C1 segment of cervical spinal cord (tissue), 14 donors: ENCODE measurements at regions not wholly inside any gene's neighbourhood (a gene's known extent, or its start where the extent isn't known, plus 50 kb on each side); places are given as distances from the start of the nearest gene placed in this dataset.

ENCODE experiments used
- DNase-seq, 14 donors: peaks; one replicate each; lab custom pipeline; 2025; lab: John Stamatoyannopoulos, UW

GRCh38 chr1:118346936-118347335, 161.9 kb upstream of the SPAG17 start:
- no peak for DNase-seq

- DNase-seq, result no peak
Measured at GRCh38 chr1:118340928-118341910, 156.2 kb upstream of the SPAG17 start.

- no peak for DNase-seq
Measured at GRCh38 chr1:118339400-118340124, 154.5 kb upstream of the SPAG17 start.

DNA sequence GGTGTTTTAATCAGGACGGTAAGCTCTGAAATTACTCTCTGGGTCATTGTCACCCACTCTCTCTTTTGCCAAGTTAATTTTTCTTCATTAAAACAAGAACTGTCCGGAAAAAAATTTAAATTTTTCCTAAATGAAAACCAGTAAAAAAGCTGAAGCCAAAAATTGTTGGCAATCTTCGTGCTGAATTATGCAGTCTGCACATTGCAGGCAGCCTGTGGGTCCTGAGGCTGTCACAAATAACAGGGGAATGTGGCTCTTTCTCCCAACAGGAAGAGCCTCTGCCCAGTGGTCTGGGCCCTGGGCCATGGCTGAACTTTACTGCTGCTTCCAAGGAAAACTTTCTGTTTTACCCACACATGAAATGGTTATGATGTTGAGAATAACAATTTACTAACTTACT, 153.9 kb upstream of the SPAG17 start:
- DNase-seq, result no peak

GRCh38 chr1:118337346-118337745, 152.3 kb upstream of the SPAG17 start:
- DNase-seq, result no peak

GRCh38 chr1:118335331-118335732, 150.3 kb upstream of the SPAG17 start:
- no peak for DNase-seq

DNA sequence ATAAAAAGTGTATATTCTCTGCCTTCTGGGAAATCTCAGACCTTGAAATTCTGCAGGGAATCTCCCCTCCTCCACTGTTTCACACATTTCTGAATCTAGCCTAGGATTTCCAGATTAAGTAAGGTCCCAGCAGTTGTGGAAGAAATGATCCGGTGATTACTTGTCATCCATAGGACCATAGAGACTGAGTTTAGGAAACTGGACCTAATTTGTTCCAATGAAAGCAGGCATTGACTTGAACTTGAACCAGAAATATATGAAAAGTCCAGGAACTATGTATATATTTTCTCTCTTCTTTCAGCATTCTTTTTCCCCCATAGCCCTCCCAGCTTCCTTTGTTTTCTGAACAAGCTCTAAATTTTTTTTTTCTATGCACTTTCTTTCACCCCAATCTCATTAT, 149.5 kb upstream of the SPAG17 start:
- no peak for DNase-seq

- DNase-seq, result no peak
Measured at GRCh38 chr1:118333601-118334210, 148.7 kb upstream of the SPAG17 start.

- DNase-seq, result no peak
Measured at GRCh38 chr1:118326960-118327629, 142.1 kb upstream of the SPAG17 start.

GRCh38 chr1:118325550-118326225, 140.7 kb upstream of the SPAG17 start:
- no peak for DNase-seq

- DNase-seq, result no peak
Measured at GRCh38 chr1:118323246-118323645, 138.2 kb upstream of the SPAG17 start.

GRCh38 chr1:118322331-118322730, 137.3 kb upstream of the SPAG17 start:
- no peak for DNase-seq

DNA sequence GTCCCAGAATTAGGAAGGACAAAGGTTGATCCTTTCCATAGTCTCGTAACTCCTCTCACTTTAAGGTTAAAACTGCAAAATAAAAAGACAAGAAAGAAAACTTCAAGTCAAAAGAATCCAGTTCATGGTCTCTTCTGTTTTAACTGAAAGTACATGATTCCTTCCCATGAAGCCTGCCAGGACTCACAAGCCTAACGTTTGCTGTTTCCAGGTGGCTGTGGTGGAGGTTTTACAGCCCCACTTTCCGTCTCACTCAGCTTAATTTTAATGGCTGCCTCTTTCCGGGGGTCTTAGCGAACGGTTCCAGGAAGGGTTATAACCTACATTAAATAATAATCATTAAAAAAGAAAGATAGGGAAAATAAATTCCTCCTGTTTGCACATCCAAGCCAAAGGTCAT, 136.8 kb upstream of the SPAG17 start:
- DNase-seq, result no peak

DNA sequence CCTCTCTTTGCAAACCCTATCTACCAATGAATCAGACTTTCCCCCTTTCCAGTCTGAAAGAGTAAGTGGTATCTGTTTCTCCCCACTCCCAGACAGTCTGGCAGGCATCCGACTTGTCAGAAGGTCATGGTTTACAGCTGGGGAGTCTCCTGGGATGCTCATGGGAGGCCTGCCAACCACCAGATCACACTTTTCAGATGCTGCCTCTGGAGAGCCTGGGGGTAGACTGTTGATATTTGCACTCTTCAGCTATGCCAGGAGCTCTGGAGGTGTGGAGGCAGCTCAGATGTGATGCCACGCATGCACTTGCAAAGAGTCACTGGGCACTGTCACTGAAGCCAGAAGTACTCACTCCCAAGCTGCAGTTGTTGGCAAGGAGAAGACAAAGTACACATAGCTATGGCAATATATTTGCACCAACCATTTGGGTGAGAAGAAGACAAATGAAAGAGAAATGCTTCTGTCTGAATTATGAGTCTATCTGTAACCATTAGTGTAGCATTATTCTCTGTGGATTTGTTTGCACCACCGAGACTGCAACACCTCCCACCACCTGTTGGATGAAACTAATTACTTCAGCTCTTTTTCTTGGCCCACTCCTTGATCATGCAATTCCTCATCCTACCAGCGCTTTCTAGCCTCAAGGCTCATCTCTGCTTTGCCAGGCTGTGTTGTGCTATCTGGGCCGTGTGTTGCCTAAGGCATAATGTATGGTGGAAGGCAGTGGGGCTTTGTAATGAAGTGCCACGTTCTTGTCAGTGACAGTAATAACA, 133.0 kb upstream of the SPAG17 start:
- DNase-seq, result no peak

GRCh38 chr1:118306851-118307250, 121.8 kb upstream of the SPAG17 start:
- no peak for DNase-seq

DNA sequence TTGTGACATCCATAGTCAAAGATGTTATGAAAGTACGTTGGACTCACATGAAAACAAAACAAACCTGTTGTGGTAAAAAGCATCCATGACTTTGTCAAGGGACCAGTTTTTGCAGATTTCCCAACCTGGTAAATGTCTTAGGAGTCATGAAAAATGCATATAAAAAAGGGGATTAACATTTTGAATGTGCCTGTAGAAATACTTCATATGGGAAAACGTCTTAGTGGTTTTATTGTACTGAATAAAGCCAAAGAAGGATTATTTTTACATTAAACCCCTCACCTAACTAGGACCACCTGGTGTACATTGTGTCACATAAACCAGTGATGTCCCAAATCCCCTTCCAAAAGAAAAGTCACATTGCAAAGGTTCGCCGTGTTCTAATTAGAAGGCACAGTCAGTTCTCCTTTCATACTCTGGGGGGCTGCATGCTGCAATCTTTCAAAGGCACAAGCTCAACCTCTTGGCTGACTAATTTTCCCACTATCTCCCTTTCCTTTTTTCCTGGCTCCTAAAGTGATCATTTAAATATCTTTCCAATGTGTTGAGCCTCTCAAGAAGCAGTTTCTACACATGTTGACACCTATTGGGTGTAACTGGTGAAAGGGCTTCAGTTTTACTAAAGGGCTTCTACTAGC, 119.8 kb upstream of the SPAG17 start:
- no peak for DNase-seq

DNA sequence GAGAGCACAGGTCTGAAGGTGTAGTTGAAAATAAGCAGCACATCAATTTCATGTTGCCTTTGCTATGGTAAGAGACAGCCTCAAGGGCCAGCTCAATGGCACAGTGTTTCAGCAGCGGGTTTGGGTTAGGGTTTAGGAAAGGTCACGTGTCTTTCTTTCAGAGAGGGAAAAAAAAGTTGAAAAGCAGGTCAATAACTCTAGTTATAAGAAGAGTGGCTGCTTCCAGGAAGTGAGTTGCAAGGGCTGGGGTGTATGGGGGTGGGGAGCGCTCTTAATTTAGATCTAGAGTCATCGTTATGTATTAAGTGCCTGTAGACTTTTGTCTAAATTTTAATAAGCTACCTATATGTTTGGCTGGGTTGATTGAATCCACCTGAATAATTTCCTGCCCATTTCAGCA, 118.5 kb upstream of the SPAG17 start:
- no peak for DNase-seq

DNA sequence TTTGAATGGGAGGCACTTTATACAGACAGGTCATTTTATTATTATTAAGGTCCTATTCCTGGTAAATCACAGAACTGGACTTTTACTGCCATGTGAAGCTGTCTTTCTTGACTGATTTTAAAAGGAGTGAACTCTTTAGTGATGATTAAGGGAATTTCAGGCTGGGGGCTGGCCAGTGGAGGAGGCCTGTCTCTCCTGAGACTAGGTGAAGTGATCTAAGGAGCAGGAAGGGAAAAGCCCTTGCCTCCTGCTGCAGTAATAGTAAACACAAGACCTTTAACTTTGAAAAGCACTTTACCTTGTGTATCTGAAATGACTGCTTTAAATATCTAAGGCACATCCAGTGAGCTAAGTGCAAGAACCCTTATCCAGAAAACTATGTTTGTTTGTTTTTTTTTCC, 118.0 kb upstream of the SPAG17 start:
- no peak for DNase-seq

DNA sequence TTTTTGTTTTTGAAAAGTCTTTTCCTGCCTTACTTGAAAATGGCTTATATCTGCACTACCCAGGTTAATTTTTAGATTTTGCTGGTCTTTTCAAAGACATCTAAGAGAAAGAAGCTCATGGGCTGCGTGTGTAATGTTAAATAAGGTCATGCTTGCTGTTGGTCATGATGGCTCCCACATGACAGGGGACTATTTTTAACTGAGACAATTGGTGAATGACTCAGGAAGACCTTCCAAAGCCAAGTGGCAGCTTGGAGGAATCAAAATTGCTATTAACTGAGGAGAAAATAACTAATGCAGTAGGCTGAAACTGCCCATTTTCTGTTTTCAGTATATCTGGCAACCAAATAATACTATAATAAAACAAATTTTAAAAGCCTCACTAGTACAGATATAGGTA, 117.1 kb upstream of the SPAG17 start:
- no peak for DNase-seq

DNA sequence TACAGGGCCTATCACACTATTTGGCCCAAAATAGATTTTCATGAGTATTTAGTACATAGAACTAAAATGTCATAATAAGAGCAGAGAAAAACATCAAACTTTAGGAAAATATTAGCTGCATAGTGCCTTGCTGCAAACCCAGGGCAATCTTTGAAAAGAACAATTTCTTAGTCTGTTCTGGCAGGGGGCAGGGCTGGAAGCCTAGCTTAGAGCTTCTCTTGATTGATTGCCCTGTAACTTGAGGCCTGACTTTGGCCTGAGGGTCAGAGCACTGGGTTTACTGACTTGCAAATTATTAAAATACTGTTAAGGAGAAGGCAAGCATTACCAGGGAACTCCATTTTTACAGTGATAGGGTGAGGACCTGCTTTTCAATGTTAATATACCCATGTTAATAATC, 115.8 kb upstream of the SPAG17 start:
- DNase-seq, result no peak
